ENCODE measurements at regions not wholly inside any gene's neighbourhood (a gene's known extent, or its start where the extent isn't known, plus 50 kb on each side); places are given as distances from the start of the nearest gene placed in this dataset.

DNA sequence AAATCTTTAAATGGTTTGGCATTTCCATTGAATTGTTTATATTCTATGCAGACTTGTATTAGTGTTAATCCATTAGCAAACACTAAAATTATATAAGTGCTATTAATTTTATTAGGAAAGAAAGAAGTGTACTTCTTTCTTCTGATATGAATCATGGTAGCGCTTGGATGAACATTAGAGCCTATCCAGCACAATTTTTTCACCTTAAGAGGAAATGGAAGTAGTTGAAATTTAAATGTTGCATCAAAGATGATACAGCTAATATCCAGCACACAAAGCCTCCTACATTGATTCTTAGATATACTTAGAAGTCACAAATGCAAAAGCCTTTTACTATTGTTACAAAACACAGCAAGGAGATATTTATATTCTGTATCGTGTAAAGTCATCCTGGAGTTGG, 174.5 kb downstream of the AHR start:
- Mint-ChIP-seq H3K4me1 (peaks cover 0 to 5% (median 0%) of the 10 kb centered on the region in 3 donors), H3K27ac (no peak overlapping the region), H3K4me3 (no peak overlapping the region), H3K36me3 (peaks cover 0 to 4% of the 10 kb centered on the region in 2 donors), H3K27me3 (peaks cover 0 to 9% (median 0%) of the 10 kb centered on the region in 3 donors), H3K9me3 (peaks cover 0 to 1% (median 0%) of the 10 kb centered on the region in 7 donors)
- DNase-seq, result no peak
- no peak for ATAC-seq (ENCODE audit: low read depth in 2 of 2)

DNA sequence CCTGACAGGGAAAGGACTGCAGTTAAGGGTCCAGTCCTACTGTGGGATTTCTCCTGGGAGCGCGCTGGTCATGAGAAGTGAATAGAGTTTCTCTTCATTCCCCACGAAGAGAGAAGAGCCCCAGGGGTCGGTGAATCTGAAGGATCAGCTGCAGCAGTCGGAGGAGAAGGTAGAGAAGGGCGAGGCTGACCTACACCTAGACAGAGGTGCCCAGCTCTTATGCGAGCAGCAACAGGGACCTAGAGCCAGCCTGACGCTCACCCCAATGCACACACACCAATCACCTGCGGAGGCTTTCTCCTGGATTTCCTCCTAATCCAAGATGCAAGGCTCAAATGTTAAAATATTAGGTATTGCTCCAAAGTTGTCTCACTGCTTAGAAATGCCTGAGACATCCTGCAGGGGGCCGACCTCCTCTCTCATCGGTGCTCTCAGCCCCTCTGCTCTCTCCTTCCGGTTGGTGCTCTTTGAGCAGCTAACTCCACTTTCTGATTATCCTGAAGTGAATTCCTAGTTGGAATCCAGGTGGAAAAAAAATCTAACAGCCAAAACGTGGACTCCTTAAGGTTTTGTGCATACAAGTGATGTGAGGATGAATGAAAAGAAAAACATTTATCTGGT, 176.4 kb downstream of the AHR start:
- Mint-ChIP-seq H3K27ac (no peak overlapping the region), H3K4me3 (no peak overlapping the region), H3K9me3 (peaks cover 0 to 1% (median 0%) of the 10 kb centered on the region in 7 donors), H3K27me3 (no peaks in the 10 kb centered on the region), H3K4me1 (peaks cover 0 to 5% (median 0%) of the 10 kb centered on the region in 3 donors), H3K36me3 (no peaks in the 10 kb centered on the region)
- ATAC-seq (ENCODE audit: low read depth in 2 of 2) (no peak), DNase-seq (no peak)

DNA sequence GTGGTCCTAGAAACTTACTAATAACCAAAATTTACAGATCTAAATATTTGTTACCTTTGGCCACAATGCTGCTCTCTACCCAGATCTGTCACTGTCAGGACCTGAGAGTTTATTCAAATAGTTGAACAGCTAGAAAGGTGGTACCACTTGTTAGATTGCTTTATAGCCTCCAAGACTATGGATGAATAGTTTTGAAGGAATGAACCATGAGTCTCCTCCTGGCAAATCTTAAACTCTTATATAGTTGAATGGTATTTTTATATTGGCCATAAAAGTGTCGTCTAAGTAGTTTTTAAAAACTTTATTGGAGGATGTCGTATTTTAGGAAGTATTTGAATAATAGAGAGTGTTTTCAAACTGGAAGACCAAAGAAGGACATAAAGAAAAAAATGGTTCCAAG, 178.7 kb downstream of the AHR start:
- H3K27me3 Mint-ChIP-seq, result no peaks in the 10 kb centered on the region
- peaks cover 0 to 5% (median 0%) of the 10 kb centered on the region in 3 donors for H3K4me1 Mint-ChIP-seq
- H3K36me3 Mint-ChIP-seq, result no peaks in the 10 kb centered on the region
- DNase-seq (no peak), ATAC-seq (ENCODE audit: low read depth in 2 of 2) (no peak)
- H3K27ac Mint-ChIP-seq, result no peak overlapping the region
- no peak overlapping the region for H3K4me3 Mint-ChIP-seq
- H3K9me3 Mint-ChIP-seq, result peaks cover 0 to 1% (median 0%) of the 10 kb centered on the region in 7 donors

DNA sequence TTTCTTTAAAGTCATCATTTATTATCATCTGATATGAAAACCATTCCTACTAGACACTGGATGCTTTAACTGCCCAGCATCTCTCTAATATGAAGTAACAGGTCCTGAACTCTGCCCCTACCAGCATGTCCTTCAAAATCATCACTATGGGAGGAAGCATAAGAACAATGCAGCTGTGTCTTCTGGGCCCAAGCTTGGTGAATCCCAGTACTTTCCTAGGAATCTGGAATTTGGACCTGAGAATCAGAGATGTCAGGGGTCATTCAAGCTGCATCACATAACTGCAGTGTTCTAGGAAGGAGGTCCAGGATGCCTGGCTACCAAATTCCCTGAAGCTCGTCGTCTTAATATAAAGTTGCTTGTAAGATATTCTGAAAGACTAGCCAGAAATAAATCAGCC, 182.7 kb downstream of the AHR start:
- Mint-ChIP-seq H3K4me3 (no peak overlapping the region), H3K9me3 (peaks cover 0 to 11% (median 0%) of the 10 kb centered on the region in 7 donors), H3K36me3 (no peaks in the 10 kb centered on the region), H3K27me3 (no peaks in the 10 kb centered on the region), H3K27ac (no peak overlapping the region), H3K4me1 (peaks cover 0 to 4% (median 0%) of the 10 kb centered on the region in 3 donors)
- DNase-seq (no peak), ATAC-seq (ENCODE audit: low read depth in 2 of 2) (no peak)

DNA sequence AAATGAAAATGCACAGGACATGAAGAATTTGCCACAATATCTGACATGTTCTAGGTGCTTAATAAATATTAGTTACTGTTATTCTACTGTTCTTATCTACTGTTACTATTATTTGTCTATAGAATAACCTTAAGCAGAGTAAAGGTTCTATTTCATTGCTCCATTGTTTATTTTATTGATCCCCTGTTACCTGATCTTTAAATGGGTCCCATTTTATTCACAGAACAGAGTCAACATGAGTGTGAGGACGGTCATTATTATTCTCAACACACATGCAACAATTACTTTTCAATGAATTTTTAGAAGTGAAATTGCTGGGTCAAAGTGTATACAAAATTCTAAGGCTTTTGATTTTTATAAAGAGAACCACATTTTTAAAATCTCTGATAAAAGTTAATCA, 186.9 kb downstream of the AHR start:
- no peak for ATAC-seq (ENCODE audit: low read depth in 2 of 2)
- Mint-ChIP-seq H3K36me3 (no peaks in the 10 kb centered on the region), H3K9me3 (peaks cover 0 to 11% (median 0%) of the 10 kb centered on the region in 7 donors), H3K27ac (no peak overlapping the region), H3K4me1 (peaks cover 0 to 4% (median 0%) of the 10 kb centered on the region in 3 donors), H3K27me3 (no peaks in the 10 kb centered on the region), H3K4me3 (no peak overlapping the region)
- no peak for DNase-seq

DNA sequence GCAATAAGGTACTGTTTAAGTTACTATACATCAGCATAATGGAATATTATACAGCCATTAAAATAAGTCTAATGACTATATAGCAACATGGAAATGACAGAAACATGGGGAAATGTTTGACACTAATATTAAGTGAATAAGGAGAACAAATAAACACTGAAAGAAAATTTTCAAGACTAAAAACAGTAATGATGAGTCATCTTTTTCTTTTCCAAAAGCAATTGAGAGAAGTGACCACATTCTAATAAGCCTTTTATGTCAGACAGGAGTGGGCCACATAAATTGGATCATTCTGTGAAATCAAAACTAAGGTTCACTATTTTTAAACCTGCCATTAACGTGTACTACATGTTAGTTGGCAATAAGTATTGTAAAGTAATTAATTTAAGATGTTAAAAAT, 187.5 kb downstream of the AHR start:
- DNase-seq, result no peak
- Mint-ChIP-seq H3K9me3 (peaks cover 0 to 11% (median 0%) of the 10 kb centered on the region in 7 donors), H3K4me3 (no peak overlapping the region), H3K27ac (no peak overlapping the region), H3K27me3 (no peaks in the 10 kb centered on the region), H3K36me3 (no peaks in the 10 kb centered on the region), H3K4me1 (peaks cover 0 to 4% (median 0%) of the 10 kb centered on the region in 3 donors)
- ATAC-seq (ENCODE audit: low read depth in 2 of 2), result no peak

DNA sequence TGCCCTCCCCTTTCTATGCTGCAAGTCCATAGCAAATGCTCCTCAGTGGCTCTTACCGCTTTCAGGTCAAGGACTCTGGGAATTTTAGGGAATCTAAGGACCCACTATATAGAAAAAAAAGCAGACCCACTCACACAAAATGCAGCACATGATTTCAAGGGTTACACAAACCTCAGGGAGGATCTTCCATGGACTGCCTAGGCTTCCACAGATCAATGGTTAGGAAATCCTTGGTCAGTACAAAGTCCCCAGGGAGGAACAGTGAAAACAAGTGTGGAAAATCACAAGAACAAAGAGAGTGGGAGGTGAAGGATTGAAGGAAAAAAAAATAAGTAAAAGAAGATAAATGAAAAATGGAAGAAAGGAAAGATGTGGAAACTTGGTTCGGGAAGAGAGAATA, 188.4 kb downstream of the AHR start:
- no peak for ATAC-seq (ENCODE audit: low read depth in 2 of 2)
- H3K27ac Mint-ChIP-seq, result no peak overlapping the region
- H3K36me3 Mint-ChIP-seq, result no peaks in the 10 kb centered on the region
- H3K9me3 Mint-ChIP-seq, result peaks cover 0 to 11% (median 0%) of the 10 kb centered on the region in 7 donors
- H3K4me1 Mint-ChIP-seq, result peaks cover 0 to 4% (median 0%) of the 10 kb centered on the region in 3 donors
- DNase-seq, result no peak
- H3K27me3 Mint-ChIP-seq, result no peaks in the 10 kb centered on the region
- H3K4me3 Mint-ChIP-seq, result no peak overlapping the region

DNA sequence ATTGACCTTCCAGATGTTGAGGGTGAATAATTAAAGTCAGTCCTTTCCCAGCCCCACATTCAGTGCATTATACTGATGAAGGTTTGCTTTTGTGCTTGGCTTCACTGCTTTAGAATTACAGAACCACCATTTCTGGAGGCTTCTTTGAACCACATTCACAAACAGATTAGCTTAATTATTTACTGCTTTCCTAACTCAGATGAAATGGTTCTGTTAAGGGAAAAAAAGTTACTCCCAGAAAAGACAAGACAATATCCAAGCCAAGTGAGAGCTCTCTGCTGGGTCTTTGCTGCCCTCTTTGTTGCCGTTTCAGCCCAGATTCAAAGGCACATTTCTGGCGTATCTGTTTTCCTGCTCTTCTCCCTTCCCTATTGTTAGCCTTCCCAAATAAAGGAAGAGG, 188.9 kb downstream of the AHR start:
- Mint-ChIP-seq H3K27me3 (no peaks in the 10 kb centered on the region), H3K36me3 (no peaks in the 10 kb centered on the region), H3K9me3 (peaks cover 0 to 11% (median 0%) of the 10 kb centered on the region in 7 donors), H3K4me1 (peaks cover 0 to 4% (median 0%) of the 10 kb centered on the region in 3 donors), H3K27ac (no peak overlapping the region), H3K4me3 (no peak overlapping the region)
- ATAC-seq (ENCODE audit: low read depth in 2 of 2) (no peak), DNase-seq (no peak)

DNA sequence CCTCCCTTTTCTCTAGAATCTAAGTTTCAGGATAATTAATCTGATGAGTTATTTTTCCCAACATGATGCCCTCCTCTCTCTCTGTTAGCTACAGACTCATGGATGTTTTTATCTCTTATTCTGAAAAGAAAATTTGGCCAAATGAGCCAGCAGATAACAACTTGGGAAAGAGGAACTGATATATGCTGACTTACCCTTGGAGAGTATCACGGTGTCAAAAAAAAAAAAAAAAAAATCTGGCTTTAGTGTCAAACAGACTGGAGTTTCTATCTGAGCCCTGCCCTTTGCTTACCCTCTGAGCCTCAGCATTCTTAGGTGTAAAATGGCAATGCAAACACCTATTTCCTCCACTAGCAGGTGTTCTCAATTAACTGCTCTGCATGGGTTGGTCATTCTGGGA, 190.4 kb downstream of the AHR start:
- DNase-seq, result no peak
- Mint-ChIP-seq H3K27ac (no peak overlapping the region), H3K4me1 (peaks cover 0 to 3% (median 0%) of the 10 kb centered on the region in 3 donors), H3K9me3 (peaks cover 0 to 3% (median 0%) of the 10 kb centered on the region in 7 donors), H3K4me3 (no peak overlapping the region), H3K36me3 (no peaks in the 10 kb centered on the region), H3K27me3 (no peaks in the 10 kb centered on the region)
- no peak for ATAC-seq (ENCODE audit: low read depth in 2 of 2)

DNA sequence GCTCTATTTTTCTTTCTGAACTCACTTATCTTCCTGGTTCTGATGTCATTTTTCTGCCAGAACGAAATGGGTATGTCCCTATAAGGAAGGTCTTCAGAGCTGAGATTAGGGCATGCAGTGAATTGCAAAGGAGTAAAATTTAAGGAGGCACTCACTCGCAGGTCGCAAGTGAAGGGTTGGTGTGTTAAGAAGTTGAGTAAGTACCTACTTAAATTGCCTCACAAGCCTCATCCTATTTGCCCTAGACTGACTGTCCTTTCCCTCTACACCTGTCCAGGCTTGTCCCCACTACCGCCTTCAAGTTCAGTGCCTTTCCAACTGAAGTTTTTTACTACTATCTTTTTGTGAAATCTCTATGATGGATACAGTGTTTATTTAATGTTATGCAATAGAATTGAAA, 191.5 kb downstream of the AHR start:
- no peak for ATAC-seq (ENCODE audit: low read depth in 2 of 2)
- H3K4me3 Mint-ChIP-seq, result no peak overlapping the region
- DNase-seq, result no peak

DNA sequence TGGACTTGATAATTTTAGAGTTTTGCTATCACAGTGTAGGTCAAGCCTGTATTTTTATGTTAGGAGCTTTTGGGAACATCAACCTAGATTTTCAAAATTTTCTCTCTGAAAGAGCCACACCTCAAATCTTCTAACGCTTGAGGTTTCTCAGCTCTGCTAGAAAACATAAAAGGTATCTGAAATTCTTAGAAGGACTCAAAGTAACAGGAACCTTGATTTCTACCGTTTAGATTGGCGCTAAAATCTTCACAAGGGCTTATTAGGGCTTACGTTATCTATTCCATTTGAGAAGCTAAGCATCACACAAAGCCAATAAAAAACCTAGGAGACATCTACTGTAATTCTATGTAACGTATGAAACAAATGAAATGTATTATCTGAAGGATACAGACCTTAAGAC, 192.4 kb downstream of the AHR start:
- no peaks in the 10 kb centered on the region for H3K9me3 Mint-ChIP-seq
- DNase-seq, result no peak
- no peak for ATAC-seq (ENCODE audit: low read depth in 2 of 2)
- H3K4me1 Mint-ChIP-seq, result no peaks in the 10 kb centered on the region
- H3K27ac Mint-ChIP-seq, result no peak overlapping the region
- H3K27me3 Mint-ChIP-seq, result no peaks in the 10 kb centered on the region
- no peak overlapping the region for H3K4me3 Mint-ChIP-seq
- H3K36me3 Mint-ChIP-seq, result no peaks in the 10 kb centered on the region

More for the DNA sequence above, 191.5 kb downstream of the AHR start:
- Mint-ChIP-seq H3K9me3 (no peaks in the 10 kb centered on the region), H3K27me3 (no peaks in the 10 kb centered on the region), H3K27ac (no peak overlapping the region), H3K36me3 (no peaks in the 10 kb centered on the region), H3K4me1 (no peaks in the 10 kb centered on the region)

DNA sequence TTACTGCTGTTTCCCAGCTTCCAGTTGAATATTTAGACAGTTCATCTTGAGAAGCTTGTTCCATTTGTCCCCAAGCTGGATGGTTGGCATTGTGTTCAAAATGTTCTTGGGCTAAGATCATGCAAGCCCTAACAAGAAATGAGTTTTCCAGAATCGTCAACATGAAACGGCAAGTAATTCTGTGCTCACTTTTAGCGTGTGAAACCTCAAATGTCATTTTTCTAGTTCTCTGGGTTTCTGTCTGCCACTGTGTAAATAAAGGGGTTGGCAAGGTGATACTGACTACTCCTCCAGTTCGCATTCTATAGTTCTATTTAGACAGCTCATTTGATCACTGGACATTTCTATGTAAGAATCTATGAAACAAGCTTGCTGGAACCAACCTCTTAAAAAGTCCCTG, 194.0 kb downstream of the AHR start:
- Mint-ChIP-seq H3K27ac (no peak overlapping the region), H3K4me3 (no peak overlapping the region), H3K36me3 (no peaks in the 10 kb centered on the region), H3K27me3 (no peaks in the 10 kb centered on the region), H3K4me1 (no peaks in the 10 kb centered on the region), H3K9me3 (no peaks in the 10 kb centered on the region)
- ATAC-seq (ENCODE audit: low read depth in 2 of 2) (no peak), DNase-seq (no peak)

DNA sequence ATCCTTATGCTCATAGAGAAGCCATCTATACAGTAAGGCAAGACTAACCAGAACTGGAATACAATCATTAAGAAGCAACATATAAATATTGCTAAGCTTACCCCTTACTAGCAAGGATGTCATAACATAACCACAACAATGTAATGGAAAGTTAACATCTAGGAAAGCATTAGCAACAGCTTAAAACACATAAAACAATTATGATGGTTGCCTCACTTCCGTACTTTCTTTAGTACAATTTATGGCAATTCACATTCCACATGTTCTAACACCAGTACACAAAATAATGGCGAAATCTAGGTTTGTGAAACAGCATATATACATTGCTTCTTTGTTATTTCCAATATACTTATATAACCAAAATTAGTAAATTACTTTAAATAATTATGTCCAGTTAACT, 195.0 kb downstream of the AHR start:
- ATAC-seq (ENCODE audit: low read depth in 2 of 2) (no peak), DNase-seq (no peak)
- H3K4me1 Mint-ChIP-seq, result no peaks in the 10 kb centered on the region
- H3K27me3 Mint-ChIP-seq, result no peaks in the 10 kb centered on the region
- no peaks in the 10 kb centered on the region for H3K9me3 Mint-ChIP-seq
- H3K4me3 Mint-ChIP-seq, result no peak overlapping the region
- no peak overlapping the region for H3K27ac Mint-ChIP-seq
- H3K36me3 Mint-ChIP-seq, result no peaks in the 10 kb centered on the region

DNA sequence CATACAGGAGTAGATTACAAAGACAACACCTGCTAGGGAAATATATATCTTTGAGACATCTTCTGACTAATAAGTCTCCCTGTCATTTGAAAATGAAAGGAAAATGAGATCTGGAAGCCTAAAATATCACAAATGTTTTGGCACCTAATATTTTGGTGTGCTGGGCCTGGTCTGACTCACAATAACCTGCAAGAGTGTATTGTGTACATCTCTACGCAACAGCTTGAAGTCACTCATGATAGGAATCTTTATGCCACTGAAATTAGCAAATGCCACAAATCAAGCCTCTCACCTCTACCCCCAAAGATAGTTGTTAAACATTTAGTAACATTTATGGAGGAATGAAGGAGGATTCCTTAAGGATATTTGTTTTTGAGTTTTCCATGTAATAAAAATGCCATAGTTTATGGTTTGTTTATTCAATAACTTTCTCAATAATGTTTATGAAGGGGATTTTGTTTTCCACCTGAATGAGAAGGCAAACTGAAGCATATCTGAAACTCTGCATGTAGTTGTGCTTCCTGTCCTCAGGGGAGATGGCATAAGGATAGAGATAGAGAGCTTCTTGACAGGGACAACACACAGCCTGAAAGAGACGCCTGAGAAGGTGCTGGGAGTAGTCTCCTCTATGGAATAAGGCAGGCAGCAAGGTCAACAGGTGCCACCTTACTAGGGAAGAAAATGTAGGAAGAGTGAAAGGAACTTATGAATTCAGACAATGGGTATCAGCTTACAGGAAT, 197.4 kb downstream of the AHR start:
- H3K27ac Mint-ChIP-seq, result no peak overlapping the region
- ATAC-seq (ENCODE audit: low read depth in 2 of 2), result no peak
- no peaks in the 10 kb centered on the region for H3K4me1 Mint-ChIP-seq
- DNase-seq, result no peak
- H3K4me3 Mint-ChIP-seq, result no peak overlapping the region
- no peaks in the 10 kb centered on the region for H3K9me3 Mint-ChIP-seq
- no peaks in the 10 kb centered on the region for H3K27me3 Mint-ChIP-seq
- H3K36me3 Mint-ChIP-seq, result no peaks in the 10 kb centered on the region

All from naive B cell (primary cell).